Fibroblast of the conjunctiva (primary cell): ENCODE measurements at regions not wholly inside any gene's neighbourhood (a gene's known extent, or its start where the extent isn't known, plus 50 kb on each side); places are given as distances from the start of the nearest gene placed in this dataset.
"Not testable (repeated sequence)": the region's sequence is repeated elsewhere in the genome, so short reads cannot be mapped to it uniquely, and the experiment has no call there.

Experiments
- DNase-seq: peaks from one replicate; pipeline ENCODE4 v3.0.0-alpha.2; 2010; ENCODE audit warnings: low read depth

DNA sequence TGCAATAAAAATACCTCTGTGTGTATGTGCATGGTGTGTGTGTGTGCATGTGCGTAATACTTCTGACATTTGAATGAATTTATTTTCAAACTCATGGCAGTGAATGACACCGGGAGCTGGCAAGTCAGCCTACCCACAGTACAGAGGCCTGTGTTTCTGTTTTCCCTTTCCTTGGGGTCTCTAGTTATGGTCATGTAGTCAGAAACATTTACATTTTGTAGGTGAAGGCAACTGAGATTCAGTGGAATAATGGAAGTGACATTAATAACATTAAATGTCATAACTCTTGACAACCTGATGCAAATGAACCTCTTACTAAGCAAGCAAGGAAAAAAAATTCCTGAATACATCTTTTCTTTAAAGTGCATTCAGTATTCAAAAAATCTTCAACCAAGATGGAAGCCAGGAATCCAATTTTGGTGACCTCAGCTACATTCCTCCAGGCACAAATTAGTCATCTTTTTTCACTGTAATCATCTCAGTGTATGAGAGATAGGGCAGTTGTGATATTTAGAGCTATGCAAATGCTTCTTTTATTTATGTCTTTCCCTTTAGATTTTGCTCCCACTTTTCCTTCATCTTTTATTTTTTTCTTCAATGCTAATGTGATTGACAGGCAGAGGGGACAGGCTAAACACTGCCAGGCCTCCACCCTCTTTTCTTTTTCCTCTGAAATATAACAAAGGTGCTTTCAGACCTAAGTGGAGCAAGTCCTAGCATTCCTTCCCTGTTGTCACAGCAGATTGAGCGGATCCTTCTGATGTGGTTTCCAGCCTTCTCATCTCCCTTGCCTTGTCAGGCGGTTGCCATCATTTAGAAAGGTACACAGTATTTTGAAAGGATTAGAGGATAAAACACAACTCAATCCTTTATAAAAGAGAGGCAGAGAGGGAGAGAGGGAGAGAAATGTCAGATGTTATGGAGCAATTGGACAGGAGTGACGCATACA is 569.8 kb upstream of the ADAMTS16 start:
- no peak for DNase-seq

DNA sequence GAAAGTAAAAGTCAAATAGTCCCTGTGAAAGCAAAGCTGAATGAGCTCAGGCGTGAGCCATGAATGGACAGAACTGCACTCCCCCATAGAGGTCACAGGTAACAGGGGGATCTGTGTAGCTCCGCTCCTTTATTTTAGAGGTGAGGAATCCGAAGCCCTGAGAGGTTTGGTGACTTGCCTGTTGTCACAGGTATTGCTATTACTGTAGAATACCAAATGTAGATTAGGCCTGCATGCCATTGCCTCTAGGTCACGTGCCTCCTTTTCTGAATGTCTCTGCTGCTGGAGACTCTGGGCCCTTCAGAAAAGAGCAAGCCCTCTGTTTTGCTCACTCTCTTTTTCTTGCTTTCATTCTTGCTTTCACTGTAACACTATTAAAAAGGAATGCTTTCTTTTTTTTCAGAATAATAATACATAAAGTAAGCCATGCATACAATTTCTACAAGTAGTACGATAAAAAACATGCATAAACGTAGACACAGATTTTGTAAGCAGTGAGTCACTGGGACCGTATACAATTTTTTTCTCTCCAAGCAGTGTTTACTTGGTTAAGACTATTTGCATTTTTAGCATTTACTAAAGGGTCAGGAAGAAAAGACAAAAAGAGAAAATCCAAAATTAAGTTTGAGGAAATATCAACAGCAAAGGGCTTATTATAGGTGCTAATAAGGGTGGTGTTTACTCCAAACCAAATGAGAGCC is 568.7 kb upstream of the ADAMTS16 start:
- DNase-seq, result no peak

DNA sequence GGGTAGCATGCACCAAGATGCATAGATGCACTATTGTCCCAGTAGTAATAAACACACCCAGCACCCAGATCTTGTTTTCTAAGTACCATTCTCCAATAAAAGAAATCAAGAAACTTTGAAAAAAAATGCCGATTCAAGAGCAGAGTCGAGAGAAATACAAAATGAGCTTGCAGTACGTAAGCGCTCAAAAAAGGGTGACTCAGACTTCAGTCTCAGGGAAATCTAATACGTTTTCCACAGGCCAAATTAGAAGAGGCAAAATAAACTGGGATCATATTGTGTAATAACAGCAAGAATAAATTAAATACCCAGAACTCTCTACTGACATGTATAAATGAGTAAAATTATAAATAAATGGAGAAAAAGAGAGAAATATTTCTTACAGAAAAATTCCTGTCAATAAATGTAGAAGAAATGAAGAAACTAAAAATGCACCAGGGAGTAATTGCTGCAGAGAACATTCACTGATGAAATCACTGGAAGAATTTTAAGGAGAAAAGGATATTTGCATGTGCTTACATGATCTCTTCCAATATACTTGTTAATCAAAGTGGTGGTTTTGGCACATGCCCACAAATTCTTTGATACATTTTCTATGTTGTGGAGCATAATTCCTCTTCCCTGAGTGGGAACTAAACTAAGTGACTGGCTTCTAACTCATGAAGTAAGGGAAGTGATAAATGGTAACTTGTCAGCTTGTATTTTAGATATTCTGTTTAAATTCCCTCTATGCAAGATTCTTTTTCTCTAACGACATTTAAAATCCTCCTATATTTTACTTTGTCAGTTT is 567.6 kb upstream of the ADAMTS16 start:
- DNase-seq, result peak; percentile 21

DNA sequence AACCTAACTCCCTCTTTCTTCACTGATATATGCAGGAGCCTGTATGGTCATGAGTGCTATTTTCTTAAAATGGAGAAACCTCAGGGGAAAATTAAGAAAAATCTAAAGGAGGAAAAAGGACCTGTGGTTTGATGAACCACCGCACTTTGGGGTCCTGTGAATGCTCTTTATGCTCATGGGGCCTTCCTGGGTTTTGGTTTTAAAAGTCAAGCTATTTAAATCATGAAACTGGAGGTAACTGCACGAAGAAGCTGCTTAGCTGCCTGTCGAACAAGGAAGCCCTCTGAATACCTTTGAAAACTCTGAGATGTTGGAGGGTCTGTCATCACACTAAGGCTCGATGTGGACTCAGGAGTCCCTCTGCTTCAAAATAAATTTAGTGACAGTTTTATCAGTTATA is 564.5 kb upstream of the ADAMTS16 start:
- no peak for DNase-seq

DNA sequence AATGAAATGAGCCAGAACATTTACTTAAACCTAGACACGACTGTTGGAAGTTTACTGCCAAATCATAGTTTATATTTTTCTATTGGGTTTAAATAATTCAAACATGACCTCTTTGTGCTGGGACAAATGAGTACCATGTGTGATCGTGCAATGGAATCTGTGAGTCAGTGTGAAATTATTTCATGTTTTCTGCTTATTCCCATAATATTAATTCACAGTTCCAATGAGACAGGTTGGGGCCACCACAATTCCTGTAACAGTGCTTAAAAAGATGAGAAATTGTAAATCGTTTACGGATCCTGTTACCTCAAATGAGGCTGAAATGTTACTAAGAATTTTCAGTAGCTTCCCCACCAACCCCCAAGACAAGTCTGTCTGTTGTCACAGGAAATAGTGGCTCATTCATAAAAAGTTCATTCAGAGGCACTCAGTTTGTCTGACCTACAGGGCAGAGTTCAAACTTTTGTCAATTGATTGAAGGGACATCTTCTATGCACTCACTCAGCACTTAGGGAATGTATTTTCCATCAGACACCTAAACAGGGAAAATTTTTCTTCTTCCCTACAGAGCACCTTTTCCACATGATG is 563.9 kb upstream of the ADAMTS16 start:
- peak; percentile 61 for DNase-seq

DNA sequence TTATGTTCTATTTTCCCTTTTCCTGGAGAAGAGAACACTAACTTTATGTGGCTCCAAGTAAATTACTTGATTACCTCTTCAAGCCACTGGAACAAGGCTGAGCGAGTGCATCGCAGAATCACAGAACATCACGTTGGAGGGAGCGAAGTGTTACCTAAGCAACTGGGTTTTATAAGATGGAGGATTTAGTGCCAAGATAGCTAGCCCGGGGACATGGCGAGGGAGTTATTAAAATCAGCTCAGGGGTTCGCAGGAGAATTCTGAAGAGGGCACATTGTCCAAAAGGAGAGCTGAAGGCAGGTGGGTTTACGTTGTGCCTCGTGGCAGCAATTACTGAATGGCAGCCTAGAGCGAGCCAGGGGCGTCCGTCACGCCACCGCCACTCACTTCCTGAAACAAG is 563.2 kb upstream of the ADAMTS16 start:
- no peak for DNase-seq

DNA sequence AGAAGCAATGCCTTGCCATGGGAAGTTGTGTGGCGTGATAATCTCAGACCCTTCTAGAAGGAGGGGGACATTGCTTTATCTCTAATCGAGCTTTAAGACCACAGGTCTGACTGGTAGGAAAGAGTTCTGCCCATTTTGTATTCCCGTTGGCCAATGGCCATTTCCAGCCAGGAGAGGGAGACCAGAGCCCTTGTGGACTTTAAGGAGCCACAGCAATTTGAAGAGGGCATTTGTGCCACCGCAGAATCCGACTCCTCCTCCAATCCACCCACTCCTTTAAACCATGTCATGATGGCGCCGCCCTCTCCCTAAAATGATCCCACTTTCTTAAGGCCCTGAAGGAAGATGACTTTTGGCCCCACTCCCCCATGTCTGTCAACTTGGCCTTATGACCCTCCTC is 560.5 kb upstream of the ADAMTS16 start:
- DNase-seq, result no peak

DNA sequence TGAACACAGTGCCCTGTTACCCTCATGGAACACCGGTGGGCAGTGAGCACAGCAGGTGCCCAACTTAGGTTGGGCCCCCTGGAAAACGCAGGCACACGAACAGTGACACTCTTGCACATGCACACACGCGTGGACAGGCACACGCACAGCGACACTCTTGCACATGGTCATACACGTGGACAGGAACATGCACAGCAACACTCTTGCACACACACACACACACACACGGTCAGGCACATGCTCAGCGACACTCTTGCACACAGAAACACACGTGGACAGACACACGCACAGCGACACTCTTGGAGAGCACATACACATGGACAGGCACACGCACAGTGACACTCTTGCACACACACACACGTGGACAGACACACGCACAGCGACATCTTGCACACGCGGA is 559.4 kb upstream of the ADAMTS16 start:
- no peak for DNase-seq

DNA sequence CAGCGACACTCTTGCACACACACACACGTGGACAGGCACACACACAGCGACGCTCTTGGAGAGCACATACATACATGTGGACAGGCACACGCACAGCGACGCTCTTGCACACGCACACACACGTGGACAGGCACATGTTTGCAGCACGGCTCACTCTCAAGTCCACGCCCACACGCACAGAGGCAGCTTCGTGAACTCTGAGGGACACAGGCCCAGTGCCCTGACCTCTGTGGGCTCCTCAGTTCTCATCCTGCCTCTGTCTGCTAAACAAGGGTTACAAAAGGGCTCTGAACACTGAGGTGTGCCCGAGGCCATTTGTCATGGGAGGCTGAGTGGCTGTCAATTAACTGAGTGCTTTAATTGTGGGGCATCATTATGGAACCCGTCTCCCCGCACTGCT is 558.8 kb upstream of the ADAMTS16 start:
- no peak for DNase-seq

DNA sequence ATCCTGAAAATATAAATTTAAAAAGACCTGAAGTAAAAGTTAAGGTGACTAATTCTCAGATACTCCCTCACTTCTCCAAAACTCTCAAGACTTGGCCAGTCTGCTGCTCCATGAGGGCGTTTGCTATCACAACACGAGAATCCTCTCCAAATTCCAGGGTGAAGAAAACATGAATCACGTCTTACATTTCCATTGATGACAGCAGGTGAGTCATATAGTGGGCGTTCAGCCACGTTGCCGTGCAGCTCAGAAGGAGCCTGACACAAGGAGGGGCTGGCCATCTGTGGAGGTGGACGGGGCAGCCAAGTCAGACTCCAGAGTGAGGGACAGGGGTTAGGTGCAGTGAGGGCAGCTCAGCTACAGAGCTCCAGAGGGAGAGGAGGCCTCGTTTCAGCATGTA is 555.1 kb upstream of the ADAMTS16 start:
- peak; percentile 63 for DNase-seq

DNA sequence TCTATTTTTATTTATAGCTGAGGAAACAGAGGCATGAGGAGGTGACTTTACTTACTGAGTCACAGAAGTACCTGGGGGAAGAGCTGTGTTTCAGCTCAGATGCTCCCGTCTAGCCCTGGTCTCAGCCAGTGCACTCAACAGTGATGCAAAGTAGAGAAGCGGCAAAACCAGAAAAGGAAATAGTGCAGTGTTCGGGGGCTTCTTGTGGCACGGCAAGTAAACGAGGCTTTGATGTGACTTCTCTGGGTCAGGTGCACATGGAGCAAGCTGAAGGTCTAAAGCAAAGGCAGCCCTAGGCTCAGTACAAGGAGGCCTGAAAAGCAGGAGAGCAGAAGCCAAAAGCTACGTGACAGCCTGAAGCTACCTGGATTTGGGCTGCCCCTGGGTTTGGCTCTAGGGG is 526.7 kb upstream of the ADAMTS16 start:
- no peak for DNase-seq

DNA sequence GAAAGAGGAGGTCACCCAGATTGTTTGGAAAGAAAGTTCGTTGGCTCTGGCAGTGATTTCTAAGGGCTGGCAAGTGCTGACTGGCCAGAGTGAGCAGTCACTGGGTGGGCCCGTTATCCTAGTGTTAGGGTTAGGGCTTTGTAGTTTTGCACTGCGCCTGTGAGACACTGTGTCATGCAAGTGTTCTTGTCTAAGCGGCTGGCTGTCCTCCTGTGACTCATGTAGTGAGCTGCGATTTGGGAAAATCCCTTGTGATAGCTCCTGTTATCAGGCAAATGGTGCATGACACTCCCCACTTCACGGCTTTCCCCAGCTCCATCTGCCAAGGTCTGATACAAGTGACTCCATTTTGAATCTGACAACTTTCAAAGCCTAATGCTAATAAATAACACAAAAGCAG is 526.0 kb upstream of the ADAMTS16 start:
- no peak for DNase-seq

DNA sequence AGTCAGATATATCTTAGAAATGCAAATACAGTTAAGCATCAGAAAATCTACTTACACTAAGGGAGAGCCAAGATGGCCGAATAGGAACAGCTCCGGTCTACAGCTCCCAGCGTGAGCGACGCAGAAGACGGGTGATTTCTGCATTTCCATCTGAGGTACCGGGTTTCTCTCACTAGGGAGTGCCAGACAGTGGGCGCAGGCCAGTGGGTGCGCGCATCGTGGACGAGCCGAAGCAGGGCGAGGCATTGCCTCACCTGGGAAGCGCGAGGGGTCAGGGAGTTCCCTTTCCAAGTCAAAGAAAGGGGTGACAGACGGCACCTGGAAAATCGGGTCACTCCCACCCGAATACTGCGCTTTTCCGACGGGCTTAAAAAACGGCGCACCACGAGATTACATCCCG is 524.8 kb upstream of the ADAMTS16 start:
- DNase-seq, result not testable (repeated sequence)

DNA sequence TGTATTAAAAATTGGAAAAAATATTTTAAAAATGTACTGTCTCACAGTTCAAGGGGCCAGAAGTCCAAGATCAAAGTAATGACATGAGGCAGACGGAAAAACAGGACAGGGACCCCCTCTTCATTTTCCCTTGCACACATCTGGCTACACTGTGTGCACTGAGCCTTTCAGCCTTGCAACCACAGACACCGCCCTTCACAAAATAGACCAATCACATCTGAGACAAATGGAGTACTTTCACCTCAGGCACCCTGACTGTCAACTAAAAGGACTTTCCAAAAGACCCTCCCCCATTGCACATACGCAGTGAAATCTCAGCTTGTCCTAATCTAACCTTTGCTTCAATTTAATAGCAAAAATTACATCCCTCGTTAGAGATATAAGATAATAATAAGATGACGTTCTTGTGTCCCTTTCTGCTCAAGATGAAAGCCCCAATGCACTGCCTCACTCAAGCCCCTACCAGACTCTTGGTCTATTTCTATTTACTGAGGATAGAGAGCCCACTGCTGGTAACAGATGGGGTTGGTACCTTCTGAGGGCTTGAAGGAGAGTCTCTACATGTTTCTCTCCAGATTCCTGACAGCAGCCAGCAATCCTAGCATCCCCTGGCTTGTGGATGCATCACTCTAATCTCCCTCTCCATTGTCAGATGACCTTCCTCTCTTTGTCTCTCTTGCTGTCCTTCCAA is 514.8 kb upstream of the ADAMTS16 start:
- no peak for DNase-seq

DNA sequence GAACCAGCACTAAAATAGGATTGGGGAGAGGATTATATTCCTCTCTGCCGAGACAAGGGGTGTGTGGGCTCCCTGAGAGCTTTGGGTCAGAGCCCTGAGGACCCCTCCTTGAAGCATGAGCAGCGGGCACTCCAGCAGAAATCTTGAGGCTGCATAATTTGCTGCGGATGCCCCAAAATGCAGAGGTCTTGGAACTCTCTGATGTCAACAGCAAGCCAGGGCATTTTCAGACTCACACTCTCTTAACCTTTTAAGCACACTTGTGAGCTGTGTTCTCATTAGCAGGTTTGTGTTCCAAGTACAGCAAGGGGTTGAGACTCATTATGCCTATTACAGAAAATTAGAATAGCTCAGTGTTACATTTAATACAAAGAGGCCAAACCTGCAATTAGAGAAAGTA is 513.0 kb upstream of the ADAMTS16 start:
- DNase-seq, result no peak

DNA sequence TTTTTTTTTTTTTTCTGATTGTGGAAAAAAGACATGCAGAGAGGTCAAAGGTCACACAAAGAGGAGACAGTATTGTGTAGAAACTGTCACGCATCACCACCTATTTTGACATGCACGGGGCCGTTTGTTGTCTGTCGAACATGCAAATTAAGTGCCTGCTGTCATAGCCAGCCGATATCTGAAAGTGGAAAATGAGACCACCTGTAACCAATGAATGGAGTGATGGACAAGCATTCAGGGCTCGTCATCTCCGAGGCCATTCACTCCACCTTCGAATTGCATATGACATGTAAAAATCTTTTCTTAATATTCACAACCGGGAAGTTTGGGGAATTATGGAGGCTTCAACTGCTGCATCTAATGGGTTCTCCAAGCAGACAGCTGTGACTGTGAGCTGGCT is 512.2 kb upstream of the ADAMTS16 start:
- no peak for DNase-seq

DNA sequence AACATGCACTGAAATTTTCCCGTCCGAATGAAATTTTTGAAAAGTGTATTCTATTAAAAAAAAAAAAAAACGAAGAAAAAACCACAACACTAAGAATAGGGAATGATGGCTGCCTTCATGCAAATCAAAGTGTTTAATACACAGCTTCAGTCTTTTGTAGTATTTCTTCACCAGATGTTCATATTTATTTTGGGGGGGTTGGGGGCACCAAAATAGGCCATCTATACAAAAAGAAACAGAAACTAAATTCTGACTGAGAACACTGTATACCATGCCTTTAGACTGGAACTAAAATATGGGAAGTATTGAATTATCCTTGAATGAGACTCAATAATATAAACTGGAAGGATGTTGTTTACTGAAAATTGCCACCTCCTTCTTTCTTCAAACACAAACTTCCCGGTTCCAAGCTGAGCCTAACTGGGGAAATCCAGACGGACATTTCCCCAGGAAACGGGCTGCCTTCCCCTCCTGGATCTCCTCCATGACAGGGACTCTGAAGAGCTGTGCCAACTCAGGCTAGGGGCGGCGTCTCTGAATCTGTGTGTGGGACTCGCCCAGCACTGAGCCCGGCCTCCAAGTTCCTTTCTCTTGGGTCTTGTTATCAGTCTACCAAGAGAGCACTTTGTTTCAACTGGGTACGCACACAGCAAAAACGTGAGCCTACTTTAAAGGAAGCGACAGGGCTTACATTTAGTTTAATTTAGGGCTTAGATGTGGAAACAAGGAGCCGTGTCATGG is 511.3 kb upstream of the ADAMTS16 start:
- no peak for DNase-seq

DNA sequence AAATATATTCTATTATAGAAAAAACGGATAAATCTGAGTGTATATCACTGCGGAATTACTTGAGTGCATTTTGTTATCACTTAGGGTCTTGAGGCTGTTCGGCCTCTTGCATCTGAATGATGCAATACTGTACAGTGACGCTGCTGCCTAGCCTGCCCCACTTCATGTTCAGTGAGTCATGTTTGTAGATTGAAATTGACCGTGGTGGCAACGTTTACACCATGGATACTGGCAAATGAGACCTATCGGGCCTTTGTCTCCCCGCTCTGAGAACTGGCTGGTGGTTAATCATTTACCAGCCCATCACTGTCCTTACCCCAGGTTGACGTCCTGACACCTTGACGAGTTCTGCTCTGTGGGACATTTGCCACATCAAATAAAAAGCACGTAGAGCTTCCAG is 510.1 kb upstream of the ADAMTS16 start:
- DNase-seq, result no peak

DNA sequence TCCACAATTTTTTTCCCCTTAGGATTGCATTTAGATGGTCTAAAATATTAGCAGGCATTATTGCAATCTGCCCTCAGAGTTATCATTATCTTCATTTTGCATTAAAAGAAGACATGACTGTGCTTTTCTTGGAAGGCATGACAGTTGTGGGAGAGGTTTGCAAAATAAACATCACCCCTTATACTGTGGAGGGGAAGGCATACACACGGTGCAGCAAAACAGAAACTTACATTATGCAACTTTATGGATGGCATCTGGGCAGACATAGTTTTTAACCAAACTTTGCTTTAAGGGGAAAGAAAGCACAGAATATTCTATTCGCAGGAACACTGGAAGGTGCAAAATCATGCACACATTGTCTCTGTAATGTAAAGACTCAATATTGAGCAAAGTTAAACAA is 505.8 kb upstream of the ADAMTS16 start:
- no peak for DNase-seq

DNA sequence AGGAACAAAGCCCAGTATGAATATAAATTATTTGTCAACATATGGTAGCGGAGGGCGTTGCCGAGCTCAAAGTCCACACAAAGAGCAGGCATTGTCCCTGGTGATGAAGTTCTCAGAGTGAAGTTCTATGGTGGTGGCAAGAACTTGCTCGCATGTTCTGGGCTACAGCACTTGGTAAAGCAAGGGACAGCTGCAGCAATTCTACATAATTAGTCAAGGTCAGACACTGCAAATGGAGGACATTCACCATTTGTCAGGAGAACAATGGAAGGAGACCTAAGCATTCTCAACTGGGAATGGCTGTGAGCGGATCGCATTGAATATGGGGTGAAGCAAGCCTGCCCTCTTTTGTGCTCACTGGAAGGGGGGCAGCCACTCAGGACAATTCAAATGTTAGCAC is 503.8 kb upstream of the ADAMTS16 start:
- no peak for DNase-seq

DNA sequence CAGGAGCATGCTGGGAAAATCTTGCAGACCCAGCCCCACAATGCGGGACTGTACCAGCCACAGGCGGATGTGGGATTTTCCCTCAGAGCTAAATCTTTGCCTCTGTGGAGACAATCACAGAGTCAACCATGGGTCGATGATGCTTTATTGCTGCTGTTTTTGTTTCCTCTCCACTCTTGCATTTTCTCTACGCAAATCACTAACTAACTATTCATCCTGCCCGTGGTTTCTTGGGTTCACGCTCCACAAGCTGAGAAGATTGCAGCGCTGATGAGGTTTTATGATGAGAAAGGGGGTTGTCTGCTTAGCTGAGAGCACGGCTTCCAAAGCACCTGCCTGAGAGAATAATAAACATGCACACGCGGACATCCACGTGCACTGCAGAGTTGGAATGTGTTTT is 500.2 kb upstream of the ADAMTS16 start:
- no peak for DNase-seq
